H1 (cell line): ENCODE measurements at regions not wholly inside any gene's neighbourhood (a gene's known extent, or its start where the extent isn't known, plus 50 kb on each side); places are given as distances from the start of the nearest gene placed in this dataset.

Experiments
- CEBPB ChIP-seq: IDR thresholded peaks from 2 replicates; pipeline ENCODE4 v1.6.1; 2012; ENCODE audit warnings: low read depth, low read length
- KDM1A ChIP-seq: fragments of 200-600, 300-600 bp; sonication (generic); IDR thresholded peaks from 2 replicates; pipeline ENCODE4 v1.7.1; 2016; ENCODE audit warnings: mild to moderate bottlenecking, low read length, borderline replicate concordance
- KDM4A ChIP-seq: IDR thresholded peaks from one replicate; pipeline ENCODE4 v1.7.1; 2012; ENCODE audit warnings: low read depth, mild to moderate bottlenecking, moderate library complexity, low read length, inconsistent platforms; ENCODE audit not compliant: severe bottlenecking
- MAFK ChIP-seq: IDR thresholded peaks from 2 replicates; pipeline ENCODE4 v1.6.1; 2012; ENCODE audit warnings: low read depth, mild to moderate bottlenecking, improper control_type of control experiment, low read length
- SIRT6 ChIP-seq: IDR thresholded peaks from one replicate; pipeline ENCODE4 v1.7.1; 2012; ENCODE audit warnings: low read length, inconsistent platforms
- SRF ChIP-seq: IDR thresholded peaks from 2 replicates; pipeline ENCODE4 v1.6.1; 2011; ENCODE audit warnings: mild to moderate bottlenecking, low read depth, low read length, moderate library complexity
- ZNF274 ChIP-seq: IDR thresholded peaks from 2 replicates; pipeline ENCODE4 v1.7.0; 2012; ENCODE audit warnings: low read length, borderline replicate concordance; ENCODE audit errors: extremely low read depth

DNA sequence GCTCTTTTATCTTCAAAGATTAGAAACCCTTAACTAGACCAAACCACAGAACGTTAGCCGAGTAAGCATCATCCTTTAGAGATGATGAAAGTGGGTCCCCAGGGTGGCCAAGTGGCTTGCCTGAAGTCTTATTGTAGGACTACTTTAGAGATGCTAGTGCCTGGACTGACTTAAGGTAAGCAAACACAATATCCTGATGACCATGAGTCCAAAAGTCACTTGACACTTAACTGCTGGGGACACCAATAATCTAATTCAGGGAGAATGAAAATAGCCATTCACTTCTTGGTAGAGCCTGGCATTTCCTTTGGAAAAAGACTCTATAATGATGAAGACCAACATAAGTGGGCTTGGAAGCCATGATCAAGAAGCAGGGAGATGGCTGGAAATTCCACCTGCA is 225.3 kb upstream of the IRF2BP2 start (continued):
- no peak for TF ChIP-seq KDM4A
- TF ChIP-seq SIRT6, result no peak
- no peak for TF ChIP-seq MAFK
- TF ChIP-seq SRF, result no peak
- no peak for TF ChIP-seq CEBPB
- TF ChIP-seq ZNF274, result no peak
- no peak for TF ChIP-seq KDM1A
- TF ChIP-seq, all 59 proteins: peak for 0
